GM13976 (cell line): ENCODE measurements at regions not wholly inside any gene's neighbourhood (a gene's known extent, or its start where the extent isn't known, plus 50 kb on each side); places are given as distances from the start of the nearest gene placed in this dataset.
A peak's percentile ranks its signal among the peaks of the same experiment; 100 is the strongest.

ENCODE experiments used
- DNase-seq: peaks from one replicate; pipeline ENCODE4 v3.0.0; 2012; ENCODE audit warnings: low spot score
- CTCF ChIP-seq: IDR thresholded peaks from 2 replicates; pipeline ENCODE4 v1.5.1; 2012; ENCODE audit warnings: borderline replicate concordance, mild to moderate bottlenecking; ENCODE audit not compliant: insufficient read depth; ENCODE audit errors: extremely low read depth, missing control alignments, control extremely low read depth
- in situ Hi-C: fragments of 300-500 bp; cut with MboI; formaldehyde crosslinking; loops from one replicate; pipeline ENCODE4 v1.12.0; 2022; ENCODE audit warnings: low sequenced_read_pairs, mixed read lengths, inconsistent platforms; ENCODE audit not compliant: unreplicated experiment

DNA sequence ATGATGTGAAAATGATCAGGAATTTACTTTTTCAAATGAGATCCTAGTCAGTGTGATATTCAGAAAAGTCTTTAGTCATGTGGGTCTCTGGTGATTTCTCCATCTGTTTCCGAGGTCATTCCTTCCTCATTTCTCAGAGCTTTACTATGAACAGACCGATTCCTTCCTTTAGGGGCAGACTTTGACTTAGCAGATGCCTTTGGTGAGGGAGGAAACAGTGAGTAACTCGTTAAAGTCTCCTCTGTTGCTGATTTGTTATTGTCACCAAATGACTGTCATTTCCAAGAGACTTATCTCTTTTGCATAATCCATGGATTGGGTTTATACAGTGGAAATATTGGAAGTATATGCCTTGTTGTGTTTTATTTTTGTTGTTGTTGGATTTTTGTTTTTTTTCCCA, 76.2 kb upstream of the CD99 start:
- in situ Hi-C loops = no loop called here
- TF ChIP-seq CTCF = no peak
- no peak for DNase-seq

- DNase-seq = peak; percentile 24
- in situ Hi-C loops = no loop called here
- TF ChIP-seq CTCF = no peak
These were observed 80.6 kb upstream of the CD99 start for GRCh38 chrX:2610246-2611170.

GRCh38 chrX:2609431-2610238, 81.5 kb upstream of the CD99 start:
- TF ChIP-seq CTCF = no peak
- in situ Hi-C loops = loop anchor here (10.0 kb wide), 1 partner anchor 965 kb away; no protein-coding TSS in a partner anchor
- peak; percentile 24 for DNase-seq

GRCh38 chrX:2608638-2609430, 82.3 kb upstream of the CD99 start:
- peak; percentile 96 for DNase-seq
- TF ChIP-seq CTCF = no peak
- in situ Hi-C loops = loop anchor here (10.0 kb wide), 1 partner anchor 964 kb away; no protein-coding TSS in a partner anchor

DNA sequence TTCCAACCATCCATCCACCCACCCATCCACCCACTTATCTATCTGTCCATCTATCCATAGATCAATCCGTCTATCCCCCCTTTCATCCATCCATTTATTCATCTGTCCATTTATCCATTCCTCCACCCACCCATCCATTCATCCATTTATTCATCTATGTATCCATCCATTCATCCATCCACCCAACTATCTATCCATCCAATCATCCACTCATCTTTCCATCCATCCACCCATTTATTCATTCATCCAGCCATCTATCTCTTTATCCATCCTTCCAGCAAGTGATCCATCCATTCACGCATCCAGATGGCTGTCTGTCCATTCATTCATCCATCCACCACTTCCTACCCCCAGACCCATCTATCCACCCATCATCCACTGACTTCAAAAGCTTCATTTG, 84.0 kb upstream of the CD99 start:
- no peak for TF ChIP-seq CTCF
- in situ Hi-C loops = loop anchor here (10.0 kb wide), 1 partner anchor 962 kb away; no protein-coding TSS in a partner anchor

GRCh38 chrX:2600564-2600963, 90.5 kb upstream of the CD99 start:
- TF ChIP-seq CTCF = no peak
- in situ Hi-C loops = loop anchor here (10.0 kb wide), 1 partner anchor 956 kb away; no protein-coding TSS in a partner anchor
- no peak for DNase-seq

More for the DNA sequence above, 84.0 kb upstream of the CD99 start:
- no peak for DNase-seq
